ENCODE measurements at regions not wholly inside any gene's neighbourhood (a gene's known extent, or its start where the extent isn't known, plus 50 kb on each side); places are given as distances from the start of the nearest gene placed in this dataset.

DNA sequence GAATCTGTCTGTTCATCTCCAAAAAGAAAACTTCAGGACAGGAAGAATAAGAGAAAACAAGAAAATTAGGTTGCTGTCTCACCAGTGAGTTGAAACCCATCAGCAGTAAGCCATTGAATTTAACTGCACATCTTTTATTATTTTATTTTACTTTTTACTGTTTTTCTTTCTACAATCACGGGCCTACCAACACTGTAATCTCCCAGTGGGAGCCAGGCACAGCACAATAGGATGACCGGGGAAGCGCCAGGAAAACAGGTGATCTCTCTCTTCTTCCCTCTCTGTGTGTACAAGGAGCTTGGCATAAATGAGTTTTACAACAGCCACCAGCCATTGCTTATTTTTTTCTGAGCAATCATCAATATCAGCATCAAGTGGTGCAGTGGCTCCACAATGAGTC, 113.1 kb upstream of the ESRRG start:
- Histone ChIP-seq H3K9me3 (ENCODE audit: control insufficient read depth, insufficient read depth, low read depth, low read length) (no peaks in the 10 kb centered on the region), H3K4me1 (ENCODE audit: control insufficient read depth, extremely low read depth, insufficient read depth, low read length) (no peaks in the 10 kb centered on the region)
- no peak for DNase-seq (ENCODE audit: low read depth in 2 of 2)

GRCh38 chr1:216833509-216833908, 110.3 kb upstream of the ESRRG start:
- no peaks in the 10 kb centered on the region for H3K9me3 ChIP-seq (ENCODE audit: control insufficient read depth, insufficient read depth, low read depth, low read length)
- no peak for DNase-seq (ENCODE audit: low read depth in 2 of 2)
- no peaks in the 10 kb centered on the region for H4K20me1 ChIP-seq (ENCODE audit: control insufficient read depth, extremely low read depth, insufficient read depth, low read length)
- no peak overlapping the region for H3K4me2 ChIP-seq (ENCODE audit: extremely low read depth, insufficient read depth, low read length)
- H3K27me3 ChIP-seq (ENCODE audit: control insufficient read depth, insufficient read depth, low read length): no peaks in the 10 kb centered on the region
- no peaks in the 10 kb centered on the region for H3K79me2 ChIP-seq (ENCODE audit: control insufficient read depth, insufficient read depth, low read length)
- no peaks in the 10 kb centered on the region for H3K4me1 ChIP-seq (ENCODE audit: control insufficient read depth, extremely low read depth, insufficient read depth, low read length)
- TF ChIP-seq, protein P1, sequence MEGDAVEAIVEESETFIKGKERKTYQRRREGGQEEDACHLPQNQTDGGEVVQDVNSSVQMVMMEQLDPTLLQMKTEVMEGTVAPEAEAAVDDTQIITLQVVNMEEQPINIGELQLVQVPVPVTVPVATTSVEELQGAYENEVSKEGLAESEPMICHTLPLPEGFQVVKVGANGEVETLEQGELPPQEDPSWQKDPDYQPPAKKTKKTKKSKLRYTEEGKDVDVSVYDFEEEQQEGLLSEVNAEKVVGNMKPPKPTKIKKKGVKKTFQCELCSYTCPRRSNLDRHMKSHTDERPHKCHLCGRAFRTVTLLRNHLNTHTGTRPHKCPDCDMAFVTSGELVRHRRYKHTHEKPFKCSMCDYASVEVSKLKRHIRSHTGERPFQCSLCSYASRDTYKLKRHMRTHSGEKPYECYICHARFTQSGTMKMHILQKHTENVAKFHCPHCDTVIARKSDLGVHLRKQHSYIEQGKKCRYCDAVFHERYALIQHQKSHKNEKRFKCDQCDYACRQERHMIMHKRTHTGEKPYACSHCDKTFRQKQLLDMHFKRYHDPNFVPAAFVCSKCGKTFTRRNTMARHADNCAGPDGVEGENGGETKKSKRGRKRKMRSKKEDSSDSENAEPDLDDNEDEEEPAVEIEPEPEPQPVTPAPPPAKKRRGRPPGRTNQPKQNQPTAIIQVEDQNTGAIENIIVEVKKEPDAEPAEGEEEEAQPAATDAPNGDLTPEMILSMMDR (conservative IDR thresholded peaks at IDR 0.05 in 1 of 2, IDR thresholded peaks at IDR 0.05 in 1 of 2; ENCODE audit: low read depth in 1 of 2, low read length in 2 of 2): no peak
- TF ChIP-seq EZH2 (IDR thresholded peaks at IDR 0.05; ENCODE audit: low read length, missing control alignments): no peak
- H3K4me3 ChIP-seq (replicated peaks in 1 of 4; ENCODE audit: control extremely low read depth in 1 of 4, insufficient read depth in 1 of 4, low read depth in 3 of 4, low read length in 4 of 4): no peak overlapping the region
- H3K9ac ChIP-seq (ENCODE audit: insufficient read depth, low read length): no peak overlapping the region
- no peak overlapping the region for H3K27ac ChIP-seq (ENCODE audit: insufficient read depth, low read length)
- no peak overlapping the region for H2AFZ ChIP-seq (ENCODE audit: low read length)
- H3K36me3 ChIP-seq (ENCODE audit: control insufficient read depth, insufficient read depth, low read length): no peaks in the 10 kb centered on the region

More for the DNA sequence above, 113.1 kb upstream of the ESRRG start:
- TF ChIP-seq, protein P1 (conservative IDR thresholded peaks at IDR 0.05 in 1 of 2, IDR thresholded peaks at IDR 0.05 in 1 of 2; ENCODE audit: low read depth in 1 of 2, low read length in 2 of 2): no peak
- no peak for TF ChIP-seq EZH2 (IDR thresholded peaks at IDR 0.05; ENCODE audit: low read length, missing control alignments)
- Histone ChIP-seq H3K27ac (ENCODE audit: insufficient read depth, low read length) (no peak overlapping the region), H3K36me3 (ENCODE audit: control insufficient read depth, insufficient read depth, low read length) (no peaks in the 10 kb centered on the region), H4K20me1 (ENCODE audit: control insufficient read depth, extremely low read depth, insufficient read depth, low read length) (no peaks in the 10 kb centered on the region), H3K4me3 (replicated peaks in 1 of 4; ENCODE audit: control extremely low read depth in 1 of 4, insufficient read depth in 1 of 4, low read depth in 3 of 4, low read length in 4 of 4) (no peak overlapping the region), H3K4me2 (ENCODE audit: extremely low read depth, insufficient read depth, low read length) (no peak overlapping the region), H2AFZ (ENCODE audit: low read length) (no peak overlapping the region), H3K79me2 (ENCODE audit: control insufficient read depth, insufficient read depth, low read length) (no peaks in the 10 kb centered on the region), H3K27me3 (ENCODE audit: control insufficient read depth, insufficient read depth, low read length) (no peaks in the 10 kb centered on the region), H3K9ac (ENCODE audit: insufficient read depth, low read length) (no peak overlapping the region)

DNA sequence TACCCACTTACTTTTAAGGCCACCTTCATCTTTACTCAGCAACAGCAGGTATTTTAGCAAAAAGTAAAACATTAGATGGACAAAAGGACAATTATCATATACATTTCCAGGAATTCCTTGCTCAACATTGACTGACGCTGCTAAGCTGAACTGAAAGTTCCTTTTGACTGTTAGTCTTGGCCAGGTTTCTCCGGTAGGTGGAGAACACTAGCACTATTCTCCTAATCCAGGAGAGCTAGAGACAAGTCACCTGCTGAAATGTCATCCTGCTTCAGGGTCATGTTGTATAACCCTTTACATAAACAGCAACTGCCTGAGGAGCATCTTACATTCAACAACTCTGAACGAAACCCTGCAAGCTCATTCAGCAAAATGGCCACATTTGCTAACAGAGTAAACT, 109.0 kb upstream of the ESRRG start:
- Histone ChIP-seq H3K4me3 (replicated peaks in 1 of 4; ENCODE audit: control extremely low read depth in 1 of 4, insufficient read depth in 1 of 4, low read depth in 3 of 4, low read length in 4 of 4) (no peak overlapping the region), H3K27ac (ENCODE audit: insufficient read depth, low read length) (no peak overlapping the region), H3K9me3 (ENCODE audit: control insufficient read depth, insufficient read depth, low read depth, low read length) (no peaks in the 10 kb centered on the region), H3K4me1 (ENCODE audit: control insufficient read depth, extremely low read depth, insufficient read depth, low read length) (no peaks in the 10 kb centered on the region), H3K27me3 (ENCODE audit: control insufficient read depth, insufficient read depth, low read length) (no peaks in the 10 kb centered on the region), H3K79me2 (ENCODE audit: control insufficient read depth, insufficient read depth, low read length) (no peaks in the 10 kb centered on the region), H3K9ac (ENCODE audit: insufficient read depth, low read length) (no peak overlapping the region), H2AFZ (ENCODE audit: low read length) (no peak overlapping the region), H3K36me3 (ENCODE audit: control insufficient read depth, insufficient read depth, low read length) (no peaks in the 10 kb centered on the region), H3K4me2 (ENCODE audit: extremely low read depth, insufficient read depth, low read length) (no peak overlapping the region), H4K20me1 (ENCODE audit: control insufficient read depth, extremely low read depth, insufficient read depth, low read length) (no peaks in the 10 kb centered on the region)
- no peak for TF ChIP-seq EZH2 (IDR thresholded peaks at IDR 0.05; ENCODE audit: low read length, missing control alignments)
- TF ChIP-seq, protein P1 (conservative IDR thresholded peaks at IDR 0.05 in 1 of 2, IDR thresholded peaks at IDR 0.05 in 1 of 2; ENCODE audit: low read depth in 1 of 2, low read length in 2 of 2): no peak
- DNase-seq (ENCODE audit: low read depth in 2 of 2): no peak

Measured in fibroblast of lung (primary cell).